CD14-positive monocyte (primary cell): ENCODE measurements at regions not wholly inside any gene's neighbourhood (a gene's known extent, or its start where the extent isn't known, plus 50 kb on each side); places are given as distances from the start of the nearest gene placed in this dataset.

Experiments used
- DNase-seq, 3 donors: peaks; one replicate each; pipeline ENCODE4 v3.0.0-alpha.2; 2011 to 2022
- H2AFZ ChIP-seq: 2 replicates; pipeline ENCODE4 v1.6.0; 2012; ENCODE audit warnings: mild to moderate bottlenecking, low read depth, low read length, inconsistent platforms; ENCODE audit not compliant: insufficient read depth, poor library complexity, severe bottlenecking
- H3K27ac ChIP-seq, 2 donors: 1 replicate in 1 of 2; 2 replicates in 1 of 2; pipeline ENCODE4 v1.5.1; 2012 to 2013; ENCODE audit warnings: low read length in 2 of 2, control low read depth in 1 of 2, inconsistent platforms in 1 of 2, low read depth in 1 of 2, mild to moderate bottlenecking in 1 of 2
- H3K27me3 ChIP-seq, 2 donors: one replicate each; pipeline versions ENCODE4 v1.6.0 to v1.6.1; 2011 to 2013; ENCODE audit warnings: low read length in 2 of 2; ENCODE audit not compliant: control insufficient read depth in 2 of 2, insufficient read depth in 2 of 2
- H3K36me3 ChIP-seq, 2 donors: replicated peaks in 1 of 2; 1 replicate in 1 of 2; 2 replicates in 1 of 2; pipeline versions ENCODE4 v1.5.1 to v1.6.1; 2012 to 2013; ENCODE audit warnings: low read length in 2 of 2, control low read depth in 1 of 2, inconsistent platforms in 1 of 2, mild to moderate bottlenecking in 1 of 2; ENCODE audit not compliant: insufficient read depth in 2 of 2, control insufficient read depth in 1 of 2
- H3K4me1 ChIP-seq, 2 donors: 1 replicate in 1 of 2; 2 replicates in 1 of 2; pipeline versions ENCODE4 v1.5.1 to v1.6.1; 2012 to 2013; ENCODE audit warnings: low read length in 2 of 2, control low read depth in 1 of 2, inconsistent platforms in 1 of 2, mild to moderate bottlenecking in 1 of 2, moderate library complexity in 1 of 2; ENCODE audit not compliant: insufficient read depth in 2 of 2, control insufficient read depth in 1 of 2
- H3K4me2 ChIP-seq: replicated peaks from 2 replicates; pipeline ENCODE3; 2012; ENCODE audit warnings: low read length, moderate library complexity, mild to moderate bottlenecking; ENCODE audit not compliant: poor library complexity, severe bottlenecking; ENCODE audit errors: extremely low read depth
- H3K4me3 ChIP-seq, 3 experiments: fragments of 200-600 bp in 1 of 3; sonication (generic) in 1 of 3; replicated peaks in 1 of 3; 1 replicate in 2 of 3; 2 replicates in 1 of 3; pipeline ENCODE4 v1.5.1; 2011 to 2013; ENCODE audit warnings: low read length in 3 of 3, mild to moderate bottlenecking in 3 of 3, control low read depth in 2 of 3, low read depth in 2 of 3, inconsistent platforms in 1 of 3, moderate library complexity in 1 of 3
- H3K79me2 ChIP-seq: 2 replicates; pipeline ENCODE4 v1.6.0; 2012; ENCODE audit warnings: mild to moderate bottlenecking, control low read depth, inconsistent platforms, low read length, moderate library complexity; ENCODE audit not compliant: insufficient read depth
- H3K9ac ChIP-seq: 2 replicates; pipeline ENCODE4 v1.6.0; 2017; ENCODE audit warnings: low read length, mild to moderate bottlenecking; ENCODE audit not compliant: insufficient read depth, poor library complexity, severe bottlenecking
- H3K9me3 ChIP-seq, 2 donors: replicated peaks in 1 of 2; 1 replicate in 1 of 2; 2 replicates in 1 of 2; pipeline versions ENCODE4 v1.5.1 to v1.6.1; 2012 to 2013; ENCODE audit warnings: low read length in 2 of 2, control low read depth in 1 of 2; ENCODE audit not compliant: control insufficient read depth in 1 of 2, insufficient read depth in 1 of 2
- H4K20me1 ChIP-seq: 2 replicates; pipeline ENCODE4 v1.6.0; 2012; ENCODE audit warnings: mild to moderate bottlenecking, low read length, control low read depth, moderate library complexity; ENCODE audit not compliant: insufficient read depth
- H3K27ac Mint-ChIP-seq, 7 donors: one replicate each; pipeline ENCODE4 v1.8.0; 2020; ENCODE audit warnings: mild to moderate bottlenecking in 7 of 7, mixed read lengths in 7 of 7, moderate library complexity in 6 of 7, inconsistent platforms in 2 of 7
- H3K27me3 Mint-ChIP-seq, 3 donors: one replicate each; pipeline ENCODE4 v1.8.0; 2021 to 2022; ENCODE audit warnings: low read depth in 3 of 3, mild to moderate bottlenecking in 3 of 3, mixed read lengths in 3 of 3, moderate library complexity in 3 of 3, inconsistent platforms in 1 of 3
- H3K36me3 Mint-ChIP-seq, 2 donors: one replicate each; pipeline ENCODE4 v1.8.0; 2020; ENCODE audit warnings: mixed read lengths in 2 of 2, inconsistent platforms in 1 of 2, mild to moderate bottlenecking in 1 of 2
- H3K4me1 Mint-ChIP-seq: one replicate; pipeline ENCODE4 v1.8.0; 2020; ENCODE audit warnings: mild to moderate bottlenecking, mixed read lengths
- H3K4me3 Mint-ChIP-seq, 2 donors: one replicate each; pipeline ENCODE4 v1.8.0; 2020; ENCODE audit warnings: mild to moderate bottlenecking in 2 of 2, mixed read lengths in 2 of 2, moderate library complexity in 1 of 2
- H3K9me3 Mint-ChIP-seq, 7 donors: one replicate each; pipeline ENCODE4 v1.8.0; 2020 to 2022; ENCODE audit warnings: mixed read lengths in 7 of 7, mild to moderate bottlenecking in 6 of 7, moderate library complexity in 6 of 7, inconsistent platforms in 2 of 7
- CTCF ChIP-seq: fragments of 200-600 bp; IDR thresholded peaks from one replicate; pipeline ENCODE4 v1.8.0; 2022; ENCODE audit warnings: antibody characterized with exemption, mild to moderate bottlenecking
- WGBS: methylation state at CpG from one replicate; pipeline ENCODE4 v1.1.5; 2013; ENCODE audit warnings: missing lambda C conversion rate; ENCODE audit not compliant: insufficient coverage; 5-methylcytosine and 5-hydroxymethylcytosine counted together
- intact Hi-C, 2 donors: fragments of 100-400 bp; cut with micrococcal nuclease; formaldehyde crosslinking; loops; one replicate each; pipeline versions ENCODE4 v1.15.0 to v1.15.1; 2023

- H3K9me3 ChIP-seq = no peaks in the 10 kb centered on the region
- Mint-ChIP-seq H3K27ac (no peak overlapping the region), H3K9me3 (peaks cover 0 to 2% (median 0%) of the 10 kb centered on the region in 7 donors), H3K27me3 (peaks cover 0 to 3% (median 1%) of the 10 kb centered on the region in 3 donors), H3K36me3 (no peaks in the 10 kb centered on the region), H3K4me1 (peaks cover 34% of the 10 kb centered on the region), H3K4me3 (no peak overlapping the region)
- no peak for TF ChIP-seq CTCF
- no peak for DNase-seq
- H2AFZ ChIP-seq = no peak overlapping the region
- no peak overlapping the region for H3K4me2 ChIP-seq
- H3K79me2 ChIP-seq = no peaks in the 10 kb centered on the region
- 86% methylated on average over 3 of the region's 3 CpGs for WGBS
- H3K27ac ChIP-seq = no peak overlapping the region
- no peaks in the 10 kb centered on the region for H3K36me3 ChIP-seq
- intact Hi-C loops = no loop called here
- no peaks in the 10 kb centered on the region for H4K20me1 ChIP-seq
- H3K4me1 ChIP-seq = peaks cover 28 to 39% of the 10 kb centered on the region in 2 donors
- H3K9ac ChIP-seq = no peak overlapping the region
- H3K4me3 ChIP-seq = no peak overlapping the region
- no peaks in the 10 kb centered on the region for H3K27me3 ChIP-seq
These were observed 222.4 kb upstream of the JUN start for GRCh38 chr1:59006289-59006658.

GRCh38 chr1:59006932-59007331 is 223.1 kb upstream of the JUN start:
- intact Hi-C loops = no loop called here
- Mint-ChIP-seq H3K27me3 (peaks cover 0 to 3% (median 1%) of the 10 kb centered on the region in 3 donors), H3K27ac (no peak overlapping the region), H3K36me3 (no peaks in the 10 kb centered on the region), H3K9me3 (peaks cover 0 to 2% (median 0%) of the 10 kb centered on the region in 7 donors), H3K4me1 (peaks cover 34% of the 10 kb centered on the region), H3K4me3 (no peak overlapping the region)
- Histone ChIP-seq H3K9me3 (no peaks in the 10 kb centered on the region), H3K36me3 (no peaks in the 10 kb centered on the region), H3K4me3 (no peak overlapping the region), H4K20me1 (no peaks in the 10 kb centered on the region), H3K4me1 (peaks cover 28 to 39% of the 10 kb centered on the region in 2 donors), H3K4me2 (no peak overlapping the region), H3K27me3 (no peaks in the 10 kb centered on the region), H2AFZ (no peak overlapping the region), H3K27ac (no peak overlapping the region), H3K79me2 (no peaks in the 10 kb centered on the region), H3K9ac (no peak overlapping the region)
- DNase-seq = no peak
- WGBS = 0% methylated on average over 2 of the region's 6 CpGs
- TF ChIP-seq CTCF = no peak
